ENCODE measurements at regions not wholly inside any gene's neighbourhood (a gene's known extent, or its start where the extent isn't known, plus 50 kb on each side); places are given as distances from the start of the nearest gene placed in this dataset.

- DNase-seq (ENCODE audit: low spot score) = no peak
- in situ Hi-C loops (cut with HindIII; ENCODE audit: low sequenced_read_pairs) = no loop called here
Measured at GRCh38 chr2:217227794-217228193, 367.9 kb upstream of the TNP1 start.

GRCh38 chr2:217225596-217225995 is 365.7 kb upstream of the TNP1 start:
- in situ Hi-C loops (cut with HindIII; ENCODE audit: low sequenced_read_pairs) = no loop called here

GRCh38 chr2:217223222-217223930 is 363.5 kb upstream of the TNP1 start:
- no peak for DNase-seq (ENCODE audit: low spot score)
- in situ Hi-C loops (cut with HindIII; ENCODE audit: low sequenced_read_pairs) = no loop called here

More at GRCh38 chr2:217225596-217225995, 365.7 kb upstream of the TNP1 start:
- no peak for DNase-seq (ENCODE audit: low spot score)

GRCh38 chr2:217222309-217222910 is 362.5 kb upstream of the TNP1 start:
- no peak for DNase-seq (ENCODE audit: low spot score)
- in situ Hi-C loops (cut with HindIII; ENCODE audit: low sequenced_read_pairs) = no loop called here

- in situ Hi-C loops (cut with HindIII; ENCODE audit: low sequenced_read_pairs) = no loop called here
- no peak for DNase-seq (ENCODE audit: low spot score)
Measured at GRCh38 chr2:217220228-217221013, 360.6 kb upstream of the TNP1 start.

- DNase-seq (ENCODE audit: low spot score) = no peak
- in situ Hi-C loops (cut with HindIII; ENCODE audit: low sequenced_read_pairs) = no loop called here
Measured at GRCh38 chr2:217219164-217219520, 359.3 kb upstream of the TNP1 start.

GRCh38 chr2:217218269-217219163 is 358.7 kb upstream of the TNP1 start:
- in situ Hi-C loops (cut with HindIII; ENCODE audit: low sequenced_read_pairs) = no loop called here
- DNase-seq (ENCODE audit: low spot score) = no peak

GRCh38 chr2:217216982-217217381 is 357.1 kb upstream of the TNP1 start:
- DNase-seq (ENCODE audit: low spot score) = no peak
- in situ Hi-C loops (cut with HindIII; ENCODE audit: low sequenced_read_pairs) = no loop called here

GRCh38 chr2:217216316-217216715 is 356.5 kb upstream of the TNP1 start:
- in situ Hi-C loops (cut with HindIII; ENCODE audit: low sequenced_read_pairs) = no loop called here
- DNase-seq (ENCODE audit: low spot score) = no peak

GRCh38 chr2:217215877-217216276 is 356.0 kb upstream of the TNP1 start:
- no peak for DNase-seq (ENCODE audit: low spot score)
- in situ Hi-C loops (cut with HindIII; ENCODE audit: low sequenced_read_pairs) = no loop called here

- in situ Hi-C loops (cut with HindIII; ENCODE audit: low sequenced_read_pairs) = no loop called here
- DNase-seq (ENCODE audit: low spot score) = no peak
Measured at GRCh38 chr2:217208867-217209266, 349.0 kb upstream of the TNP1 start.

GRCh38 chr2:217207699-217208010 is 347.8 kb upstream of the TNP1 start:
- no peak for DNase-seq (ENCODE audit: low spot score)

GRCh38 chr2:217206907-217207698 is 347.2 kb upstream of the TNP1 start:
- in situ Hi-C loops (cut with HindIII; ENCODE audit: low sequenced_read_pairs) = no loop called here
- no peak for DNase-seq (ENCODE audit: low spot score)

More at GRCh38 chr2:217207699-217208010, 347.8 kb upstream of the TNP1 start:
- in situ Hi-C loops (cut with HindIII; ENCODE audit: low sequenced_read_pairs) = no loop called here

- in situ Hi-C loops (cut with HindIII; ENCODE audit: low sequenced_read_pairs) = no loop called here
- DNase-seq (ENCODE audit: low spot score) = no peak
Measured at GRCh38 chr2:217206016-217206725, 346.3 kb upstream of the TNP1 start.

- no peak for DNase-seq (ENCODE audit: low spot score)
- in situ Hi-C loops (cut with HindIII; ENCODE audit: low sequenced_read_pairs) = no loop called here
Measured at GRCh38 chr2:217204358-217204757, 344.5 kb upstream of the TNP1 start.

- in situ Hi-C loops (cut with HindIII; ENCODE audit: low sequenced_read_pairs) = no loop called here
- no peak for DNase-seq (ENCODE audit: low spot score)
Measured at GRCh38 chr2:217203086-217203485, 343.2 kb upstream of the TNP1 start.

- in situ Hi-C loops (cut with HindIII; ENCODE audit: low sequenced_read_pairs) = no loop called here
- DNase-seq (ENCODE audit: low spot score) = no peak
Measured at GRCh38 chr2:217199255-217199630, 339.4 kb upstream of the TNP1 start.

Data from G401 (cell line).